DND-41 (cell line): ENCODE measurements at regions not wholly inside any gene's neighbourhood (a gene's known extent, or its start where the extent isn't known, plus 50 kb on each side); places are given as distances from the start of the nearest gene placed in this dataset.

Source experiments
- CTCF ChIP-seq: IDR thresholded peaks from 2 replicates; pipeline ENCODE4 v1.5.1; 2012; ENCODE audit warnings: borderline replicate concordance, low read length, moderate library complexity, mild to moderate bottlenecking; ENCODE audit not compliant: poor library complexity, severe bottlenecking; ENCODE audit errors: extremely low read depth
- EZH2 ChIP-seq: IDR thresholded peaks from 3 replicates; pipeline ENCODE4 v1.6.1; 2012; ENCODE audit warnings: borderline replicate concordance, low read depth, mild to moderate bottlenecking, moderate library complexity, low read length, inconsistent platforms; ENCODE audit not compliant: severe bottlenecking

- TF ChIP-seq CTCF (no peak), EZH2 (no peak)
Measured at GRCh38 chr3:75237053-75237452, 427.1 kb upstream of the FRG2C start.
